Trophoblast cell (in vitro differentiated cells and primary cell): ENCODE measurements at regions not wholly inside any gene's neighbourhood (a gene's known extent, or its start where the extent isn't known, plus 50 kb on each side); places are given as distances from the start of the nearest gene placed in this dataset.

Source experiments
- DNase-seq, 2 donors: peaks; one replicate each; pipeline ENCODE4 v3.0.0-alpha.2; 2016
- H2AFZ ChIP-seq: 2 replicates; pipeline ENCODE4 v1.6.1; 2013; ENCODE audit warnings: low read length, moderate library complexity, mild to moderate bottlenecking; ENCODE audit not compliant: insufficient read depth, poor library complexity
- H2AK5ac ChIP-seq: 2 replicates; pipeline ENCODE4 v1.6.1; 2013; ENCODE audit warnings: mild to moderate bottlenecking, low read length
- H2BK120ac ChIP-seq: 2 replicates; pipeline ENCODE4 v1.6.1; 2013; ENCODE audit warnings: low read length, mild to moderate bottlenecking, moderate library complexity; ENCODE audit not compliant: insufficient read depth, poor library complexity
- H2BK12ac ChIP-seq: 2 replicates; pipeline ENCODE4 v1.6.1; 2013; ENCODE audit warnings: mild to moderate bottlenecking, low read length, moderate library complexity
- H2BK5ac ChIP-seq: 2 replicates; pipeline ENCODE4 v1.6.1; 2013; ENCODE audit warnings: low read length, low read depth, moderate library complexity, mild to moderate bottlenecking; ENCODE audit not compliant: poor library complexity
- H3K14ac ChIP-seq: 2 replicates; pipeline ENCODE4 v1.6.1; 2013; ENCODE audit warnings: mild to moderate bottlenecking, low read length
- H3K18ac ChIP-seq: 2 replicates; pipeline ENCODE4 v1.6.1; 2013; ENCODE audit warnings: mild to moderate bottlenecking, low read length
- H3K23ac ChIP-seq: 2 replicates; pipeline ENCODE4 v1.6.1; 2013; ENCODE audit warnings: low read length
- H3K27ac ChIP-seq: 2 replicates; pipeline ENCODE4 v1.5.1; 2013; ENCODE audit warnings: low read depth, mild to moderate bottlenecking, inconsistent platforms, low read length, moderate library complexity
- H3K27me3 ChIP-seq: 2 replicates; pipeline ENCODE4 v1.6.1; 2013; ENCODE audit warnings: inconsistent platforms, mild to moderate bottlenecking, low read length, moderate library complexity; ENCODE audit not compliant: insufficient read depth
- H3K36me3 ChIP-seq, 2 experiments: 1 replicate in 1 of 2; 2 replicates in 1 of 2; pipeline ENCODE4 v1.6.1; 2013; ENCODE audit warnings: low read length in 2 of 2, mild to moderate bottlenecking in 2 of 2, moderate library complexity in 1 of 2; ENCODE audit not compliant: insufficient read depth in 2 of 2, control insufficient read depth in 1 of 2
- H3K4ac ChIP-seq: 2 replicates; pipeline ENCODE4 v1.6.1; 2013; ENCODE audit warnings: low read depth, mild to moderate bottlenecking, low read length, moderate library complexity
- H3K4me1 ChIP-seq, 2 experiments: 1 replicate in 1 of 2; 2 replicates in 1 of 2; pipeline ENCODE4 v1.6.1; 2013; ENCODE audit warnings: low read length in 2 of 2, mild to moderate bottlenecking in 2 of 2, moderate library complexity in 1 of 2; ENCODE audit not compliant: insufficient read depth in 2 of 2, control insufficient read depth in 1 of 2
- H3K4me2 ChIP-seq: 2 replicates; pipeline ENCODE4 v1.6.1; 2013; ENCODE audit warnings: inconsistent platforms, mild to moderate bottlenecking, low read length, moderate library complexity
- H3K4me3 ChIP-seq: 2 replicates; pipeline ENCODE4 v1.5.1; 2013; ENCODE audit warnings: mild to moderate bottlenecking, low read depth, low read length, inconsistent platforms
- H3K79me1 ChIP-seq: one replicate; pipeline ENCODE4 v1.6.1; 2013; ENCODE audit warnings: low read length
- H3K79me2 ChIP-seq: 2 replicates; pipeline ENCODE4 v1.6.1; 2013; ENCODE audit warnings: low read length, mild to moderate bottlenecking; ENCODE audit not compliant: control insufficient read depth, insufficient read depth, poor library complexity
- H3K9ac ChIP-seq: 2 replicates; pipeline ENCODE4 v1.6.1; 2013; ENCODE audit warnings: mild to moderate bottlenecking, low read length
- H3K9me3 ChIP-seq: 2 replicates; pipeline ENCODE4 v1.6.1; 2013; ENCODE audit warnings: low read depth, mild to moderate bottlenecking, control low read depth, inconsistent platforms, low read length; ENCODE audit not compliant: insufficient read depth
- H4K12ac ChIP-seq: 2 replicates; pipeline ENCODE4 v1.6.1; 2013; ENCODE audit warnings: low read depth, mild to moderate bottlenecking, low read length, moderate library complexity
- H4K8ac ChIP-seq: 2 replicates; pipeline ENCODE4 v1.6.1; 2013; ENCODE audit warnings: low read depth, mild to moderate bottlenecking, low read length, moderate library complexity
- H4K91ac ChIP-seq: one replicate; pipeline ENCODE4 v1.6.1; 2013; ENCODE audit warnings: low read depth, mild to moderate bottlenecking, low read length, moderate library complexity
- WGBS: extraction: QIAGEN DNeasy Blood & Tissue Kit; methylation state at CpG from one replicate; pipeline ENCODE4 v1.1.7; 2013; ENCODE audit warnings: missing lambda C conversion rate; ENCODE audit not compliant: insufficient read length, insufficient coverage; ENCODE audit errors: extremely low coverage; 5-methylcytosine and 5-hydroxymethylcytosine counted together

GRCh38 chr2:226179010-226179409 is 620.6 kb downstream of the IRS1 start:
- WGBS = no CpG with 5 or more reads among the region's 1 CpG

GRCh38 chr2:226176283-226176984 is 623.2 kb downstream of the IRS1 start:
- Histone ChIP-seq H3K79me1 (peaks cover 12% of the 10 kb centered on the region), H3K9ac (no peak overlapping the region), H3K14ac (no peak overlapping the region), H2BK120ac (no peak overlapping the region), H2BK5ac (no peak overlapping the region), H2AFZ (no peak overlapping the region), H3K4ac (no peak overlapping the region), H3K27me3 (no peaks in the 10 kb centered on the region), H3K9me3 (no peaks in the 10 kb centered on the region), H3K23ac (peak overlapping the region; percentile 97), H3K4me2 (no peak overlapping the region), H3K36me3 (no peaks in the 10 kb centered on the region), H3K27ac (no peak overlapping the region), H3K4me3 (no peak overlapping the region), H4K12ac (no peak overlapping the region), H3K18ac (no peak overlapping the region), H4K91ac (no peak overlapping the region), H4K8ac (no peak overlapping the region), H3K4me1 (peaks cover 4 to 7% of the 10 kb centered on the region in 2 experiments), H2BK12ac (no peak overlapping the region), H3K79me2 (no peaks in the 10 kb centered on the region), H2AK5ac (no peak overlapping the region)
- no CpG with 5 or more reads among the region's 3 CpGs for WGBS
- DNase-seq = no peak

More at GRCh38 chr2:226179010-226179409, 620.6 kb downstream of the IRS1 start:
- Histone ChIP-seq H4K8ac (no peak overlapping the region), H2BK120ac (no peak overlapping the region), H3K27me3 (no peaks in the 10 kb centered on the region), H2BK5ac (peak overlapping the region; percentile 43), H3K79me2 (no peaks in the 10 kb centered on the region), H3K79me1 (peaks cover 4% of the 10 kb centered on the region), H4K91ac (peak overlapping the region; percentile 35), H2AK5ac (no peak overlapping the region), H2BK12ac (no peak overlapping the region), H3K23ac (no peak overlapping the region), H3K9me3 (no peaks in the 10 kb centered on the region), H3K4me2 (no peak overlapping the region), H3K9ac (no peak overlapping the region), H3K4me3 (no peak overlapping the region), H2AFZ (no peak overlapping the region), H4K12ac (no peak overlapping the region), H3K27ac (no peak overlapping the region), H3K4me1 (peaks cover 0 to 2% of the 10 kb centered on the region in 2 experiments), H3K4ac (no peak overlapping the region), H3K36me3 (no peaks in the 10 kb centered on the region), H3K14ac (no peak overlapping the region), H3K18ac (no peak overlapping the region)
- DNase-seq = peak; percentile 65 to 74

- no peak overlapping the region for H3K4me3 ChIP-seq
- H2AFZ ChIP-seq = no peak overlapping the region
- H3K36me3 ChIP-seq = no peaks in the 10 kb centered on the region
- H2AK5ac ChIP-seq = no peak overlapping the region
- no peaks in the 10 kb centered on the region for H3K27me3 ChIP-seq
- no peak overlapping the region for H3K27ac ChIP-seq
- no peak overlapping the region for H3K18ac ChIP-seq
- no peak overlapping the region for H3K14ac ChIP-seq
- H4K91ac ChIP-seq = no peak overlapping the region
- H2BK5ac ChIP-seq = no peak overlapping the region
- H4K12ac ChIP-seq = no peak overlapping the region
- no peak overlapping the region for H3K9ac ChIP-seq
- H4K8ac ChIP-seq = no peak overlapping the region
- whole genome bisulfite sequencing = no CpG with 5 or more reads among the region's 1 CpG
- no peak overlapping the region for H3K4ac ChIP-seq
- H3K4me2 ChIP-seq = no peak overlapping the region
- H3K4me1 ChIP-seq = peaks cover 7 to 10% of the 10 kb centered on the region in 2 experiments
- H3K9me3 ChIP-seq = no peaks in the 10 kb centered on the region
- no peak overlapping the region for H2BK120ac ChIP-seq
- DNase-seq = no peak
- no peaks in the 10 kb centered on the region for H3K79me2 ChIP-seq
- H3K79me1 ChIP-seq = peaks cover 14% of the 10 kb centered on the region
- H3K23ac ChIP-seq = no peak overlapping the region
- no peak overlapping the region for H2BK12ac ChIP-seq
These were observed 625.2 kb downstream of the IRS1 start for GRCh38 chr2:226174390-226174789.

- no peak overlapping the region for H3K4me3 ChIP-seq
- no peaks in the 10 kb centered on the region for H3K27me3 ChIP-seq
- no peak overlapping the region for H4K91ac ChIP-seq
- WGBS = no CpG with 5 or more reads among the region's 4 CpGs
- no peak overlapping the region for H3K9ac ChIP-seq
- no peak overlapping the region for H2AFZ ChIP-seq
- H3K9me3 ChIP-seq = no peaks in the 10 kb centered on the region
- no peak overlapping the region for H3K4ac ChIP-seq
- peaks cover 14% of the 10 kb centered on the region for H3K79me1 ChIP-seq
- peak; percentile 6 to 77 for DNase-seq
- H2AK5ac ChIP-seq = no peak overlapping the region
- H3K4me2 ChIP-seq = no peak overlapping the region
- peaks cover 7 to 9% of the 10 kb centered on the region in 2 experiments for H3K4me1 ChIP-seq
- peak overlapping the region; percentile 71 for H2BK12ac ChIP-seq
- H3K79me2 ChIP-seq = no peaks in the 10 kb centered on the region
- H3K23ac ChIP-seq = no peak overlapping the region
- H4K8ac ChIP-seq = no peak overlapping the region
- H2BK120ac ChIP-seq = no peak overlapping the region
- H4K12ac ChIP-seq = no peak overlapping the region
- H3K14ac ChIP-seq = no peak overlapping the region
- no peak overlapping the region for H3K18ac ChIP-seq
- H2BK5ac ChIP-seq = peak overlapping the region; percentile 68
- peak overlapping the region; percentile 70 for H3K27ac ChIP-seq
- H3K36me3 ChIP-seq = no peaks in the 10 kb centered on the region
These were observed 626.7 kb downstream of the IRS1 start for GRCh38 chr2:226172939-226173338.
